Type B pancreatic cell (in vitro differentiated cells): ENCODE measurements at regions not wholly inside any gene's neighbourhood (a gene's known extent, or its start where the extent isn't known, plus 50 kb on each side); places are given as distances from the start of the nearest gene placed in this dataset.
A peak's percentile ranks its signal among the peaks of the same experiment; 100 is the strongest.

Experiments used
- DNase-seq: peaks from one replicate; pipeline ENCODE4 v3.0.0; 2021; ENCODE audit warnings: mixed read lengths; ENCODE audit not compliant: unreplicated experiment; ENCODE audit errors: extremely low spot score
- H3K27ac Mint-ChIP-seq: 2 replicates; pipeline ENCODE4 v1.8.0; 2021; ENCODE audit warnings: mild to moderate bottlenecking, mixed read lengths
- H3K27me3 Mint-ChIP-seq: 2 replicates; pipeline ENCODE4 v1.8.0; 2021; ENCODE audit warnings: mixed read lengths
- H3K36me3 Mint-ChIP-seq: 2 replicates; pipeline ENCODE4 v1.8.0; 2021; ENCODE audit warnings: mixed read lengths
- H3K4me1 Mint-ChIP-seq: one replicate; pipeline ENCODE4 v1.8.0; 2021; ENCODE audit warnings: mixed read lengths; ENCODE audit not compliant: unreplicated experiment
- H3K4me3 Mint-ChIP-seq: 2 replicates; pipeline ENCODE4 v1.8.0; 2021; ENCODE audit warnings: mild to moderate bottlenecking, mixed read lengths
- H3K9me3 Mint-ChIP-seq: 2 replicates; pipeline ENCODE4 v1.8.0; 2021; ENCODE audit warnings: mixed read lengths
- TF ChIP-seq, protein P1 (sequence below): fragments of 200-600 bp; sonication (generic); conservative IDR thresholded peaks from 2 replicates; pipeline ENCODE4 v1.5.0; 2021; ENCODE audit warnings: antibody characterized with exemption, mild to moderate bottlenecking

- Mint-ChIP-seq H3K27ac (no peak overlapping the region), H3K36me3 (no peaks in the 10 kb centered on the region), H3K4me1 (peaks cover 3% of the 10 kb centered on the region), H3K4me3 (no peak overlapping the region), H3K27me3 (no peaks in the 10 kb centered on the region), H3K9me3 (peaks cover under 1% of the 10 kb centered on the region)
- TF ChIP-seq, protein P1, sequence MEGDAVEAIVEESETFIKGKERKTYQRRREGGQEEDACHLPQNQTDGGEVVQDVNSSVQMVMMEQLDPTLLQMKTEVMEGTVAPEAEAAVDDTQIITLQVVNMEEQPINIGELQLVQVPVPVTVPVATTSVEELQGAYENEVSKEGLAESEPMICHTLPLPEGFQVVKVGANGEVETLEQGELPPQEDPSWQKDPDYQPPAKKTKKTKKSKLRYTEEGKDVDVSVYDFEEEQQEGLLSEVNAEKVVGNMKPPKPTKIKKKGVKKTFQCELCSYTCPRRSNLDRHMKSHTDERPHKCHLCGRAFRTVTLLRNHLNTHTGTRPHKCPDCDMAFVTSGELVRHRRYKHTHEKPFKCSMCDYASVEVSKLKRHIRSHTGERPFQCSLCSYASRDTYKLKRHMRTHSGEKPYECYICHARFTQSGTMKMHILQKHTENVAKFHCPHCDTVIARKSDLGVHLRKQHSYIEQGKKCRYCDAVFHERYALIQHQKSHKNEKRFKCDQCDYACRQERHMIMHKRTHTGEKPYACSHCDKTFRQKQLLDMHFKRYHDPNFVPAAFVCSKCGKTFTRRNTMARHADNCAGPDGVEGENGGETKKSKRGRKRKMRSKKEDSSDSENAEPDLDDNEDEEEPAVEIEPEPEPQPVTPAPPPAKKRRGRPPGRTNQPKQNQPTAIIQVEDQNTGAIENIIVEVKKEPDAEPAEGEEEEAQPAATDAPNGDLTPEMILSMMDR, result no peak
- no peak for DNase-seq
Measured at GRCh38 chr5:8683496-8683895, 814.5 kb downstream of the MTRR start.

DNA sequence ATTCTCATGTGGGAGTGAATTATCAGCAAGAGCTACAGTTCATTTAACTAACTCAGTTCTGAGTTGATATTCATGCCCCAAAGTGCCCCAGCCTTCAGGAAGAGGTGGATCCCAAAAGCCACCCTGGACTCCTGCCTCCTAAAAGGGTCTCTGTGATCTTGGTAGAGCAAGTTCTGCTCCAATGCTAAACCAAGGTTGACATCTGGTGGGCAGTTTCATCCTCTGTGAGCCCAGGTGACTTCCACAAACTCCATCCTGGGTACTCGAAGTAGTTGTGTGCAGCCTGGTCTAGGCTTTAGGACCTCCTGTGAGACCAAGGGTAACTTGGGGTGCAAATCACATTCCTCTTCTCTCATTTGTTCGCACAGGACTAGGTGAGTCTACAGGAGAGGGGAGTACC lies 816.8 kb downstream of the MTRR start:
- H3K27me3 Mint-ChIP-seq, result no peaks in the 10 kb centered on the region
- H3K36me3 Mint-ChIP-seq, result no peaks in the 10 kb centered on the region
- H3K9me3 Mint-ChIP-seq, result no peaks in the 10 kb centered on the region
- no peak overlapping the region for H3K4me3 Mint-ChIP-seq
- H3K27ac Mint-ChIP-seq, result no peak overlapping the region
- TF ChIP-seq, protein P1, result peak; percentile 14
- no peak for DNase-seq
- peaks cover 3% of the 10 kb centered on the region for H3K4me1 Mint-ChIP-seq

DNA sequence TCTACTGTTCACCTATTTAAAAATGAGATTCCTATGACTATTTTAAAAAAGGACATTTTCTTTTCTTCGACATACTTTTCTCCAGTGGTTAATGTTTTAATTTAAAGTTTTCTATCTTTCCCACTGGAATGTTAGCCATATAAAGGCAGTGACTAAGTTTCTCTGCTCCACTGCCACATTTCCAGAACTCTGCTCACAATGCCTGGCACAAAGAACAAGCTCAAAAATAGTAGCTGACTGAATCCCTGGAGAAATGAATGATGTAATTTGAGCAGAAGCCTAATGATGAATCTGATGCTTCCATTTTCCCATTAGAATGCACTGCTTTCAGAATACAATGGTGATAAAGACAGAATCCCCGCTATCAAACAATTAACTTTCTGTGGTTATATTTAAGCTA lies 817.8 kb downstream of the MTRR start:
- no peaks in the 10 kb centered on the region for H3K27me3 Mint-ChIP-seq
- H3K27ac Mint-ChIP-seq, result no peak overlapping the region
- DNase-seq, result no peak
- H3K4me1 Mint-ChIP-seq, result peaks cover 3% of the 10 kb centered on the region
- TF ChIP-seq, protein P1, result no peak
- H3K36me3 Mint-ChIP-seq, result no peaks in the 10 kb centered on the region
- H3K4me3 Mint-ChIP-seq, result no peak overlapping the region
- no peaks in the 10 kb centered on the region for H3K9me3 Mint-ChIP-seq

- H3K4me3 Mint-ChIP-seq, result no peak overlapping the region
- TF ChIP-seq, protein P1, result no peak
- no peaks in the 10 kb centered on the region for H3K4me1 Mint-ChIP-seq
- DNase-seq, result no peak
- H3K27me3 Mint-ChIP-seq, result no peaks in the 10 kb centered on the region
- no peaks in the 10 kb centered on the region for H3K9me3 Mint-ChIP-seq
- no peak overlapping the region for H3K27ac Mint-ChIP-seq
- no peaks in the 10 kb centered on the region for H3K36me3 Mint-ChIP-seq
Measured at GRCh38 chr5:8689773-8690172, 820.8 kb downstream of the MTRR start.

DNA sequence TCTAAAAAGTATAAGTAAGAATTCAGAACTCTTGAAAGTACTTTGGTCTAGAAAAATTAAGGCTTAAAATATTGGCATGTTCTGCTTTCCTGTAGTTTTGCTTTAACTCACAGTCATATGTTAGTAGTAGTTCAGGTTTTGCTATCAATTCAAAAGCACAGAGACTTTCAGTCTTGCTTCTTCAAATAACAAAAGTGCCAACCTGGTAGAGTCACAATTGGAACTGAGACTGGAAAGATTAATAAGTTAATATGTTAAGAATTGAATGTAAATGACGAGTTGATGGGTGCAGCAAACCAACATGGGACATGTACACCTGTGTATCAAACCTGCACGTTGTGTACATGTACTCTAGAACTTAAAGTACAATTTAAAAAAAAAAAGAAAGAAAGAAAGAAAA lies 822.3 kb downstream of the MTRR start:
- TF ChIP-seq, protein P1, result no peak
- H3K27me3 Mint-ChIP-seq, result peaks cover 5% of the 10 kb centered on the region
- H3K36me3 Mint-ChIP-seq, result no peaks in the 10 kb centered on the region
- H3K4me1 Mint-ChIP-seq, result no peaks in the 10 kb centered on the region
- no peak overlapping the region for H3K27ac Mint-ChIP-seq
- H3K9me3 Mint-ChIP-seq, result no peaks in the 10 kb centered on the region
- no peak overlapping the region for H3K4me3 Mint-ChIP-seq
- no peak for DNase-seq

- H3K4me1 Mint-ChIP-seq, result no peaks in the 10 kb centered on the region
- TF ChIP-seq, protein P1, result no peak
- no peak for DNase-seq
- H3K9me3 Mint-ChIP-seq, result no peaks in the 10 kb centered on the region
- no peak overlapping the region for H3K27ac Mint-ChIP-seq
- H3K27me3 Mint-ChIP-seq, result peaks cover 5% of the 10 kb centered on the region
- no peak overlapping the region for H3K4me3 Mint-ChIP-seq
- no peaks in the 10 kb centered on the region for H3K36me3 Mint-ChIP-seq
Measured at GRCh38 chr5:8693341-8693844, 824.4 kb downstream of the MTRR start.
